ENCODE measurements at regions not wholly inside any gene's neighbourhood (a gene's known extent, or its start where the extent isn't known, plus 50 kb on each side); places are given as distances from the start of the nearest gene placed in this dataset.

DNA sequence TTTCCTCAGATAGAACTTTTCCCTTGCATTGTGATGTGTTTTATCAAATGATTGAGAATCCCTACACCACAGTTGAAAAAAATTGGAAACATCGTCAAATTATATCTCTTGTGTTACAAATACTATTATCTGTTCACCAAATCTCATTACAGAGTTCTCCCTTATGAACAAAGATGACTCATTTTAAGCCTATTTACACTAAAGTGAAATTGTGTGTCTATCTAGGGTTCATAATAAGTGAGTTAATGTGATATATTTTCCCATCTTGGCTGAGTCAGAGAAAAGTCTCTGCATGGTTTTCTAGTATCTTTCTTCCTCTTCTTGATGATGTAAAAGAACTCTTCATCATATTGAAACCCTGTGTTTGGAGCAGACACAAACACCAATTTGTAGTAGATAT is 1263.3 kb upstream of the EYS start (continued):
- no peak for TF ChIP-seq JUND (IDR thresholded peaks at IDR 0.05; ENCODE audit: low read depth, low read length)

DNA sequence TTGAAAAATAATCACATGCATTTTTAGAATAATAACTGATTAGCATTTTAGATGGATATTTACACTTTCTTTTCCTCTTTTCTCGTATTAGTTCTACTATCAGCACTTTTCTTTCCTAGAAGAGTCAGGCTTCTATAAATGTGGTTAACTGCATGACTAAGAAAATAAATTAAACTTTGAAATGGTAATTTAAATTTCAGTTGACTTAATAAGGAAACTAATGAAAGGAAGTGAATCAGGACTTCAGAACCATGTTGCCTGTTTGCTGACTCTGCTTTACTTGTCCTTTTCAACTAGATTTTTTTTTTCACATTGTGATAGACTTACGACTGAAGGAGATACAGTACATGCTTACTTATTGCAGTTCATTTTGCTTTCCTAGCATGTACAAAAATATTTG is 1258.2 kb upstream of the EYS start:
- FAIRE-seq (no peak), DNase-seq (ENCODE audit: low read depth, low spot score) (no peak), ATAC-seq (no peak)
- TF ChIP-seq HCFC1 (IDR thresholded peaks at IDR 0.05; ENCODE audit: low read length) (no peak), NR2C2 (IDR thresholded peaks at IDR 0.05; ENCODE audit: borderline replicate concordance, control insufficient read depth, insufficient read length, low read depth) (no peak), PAX8 (IDR thresholded peaks at IDR 0.05) (no peak), RB1 (IDR thresholded peaks at IDR 0.05; ENCODE audit: borderline replicate concordance) (no peak), SMARCA5 (IDR thresholded peaks at IDR 0.05) (no peak), BRCA1 (IDR thresholded peaks at IDR 0.05; ENCODE audit: low read depth, low read length) (no peak)
- TF ChIP-seq, protein P1, sequence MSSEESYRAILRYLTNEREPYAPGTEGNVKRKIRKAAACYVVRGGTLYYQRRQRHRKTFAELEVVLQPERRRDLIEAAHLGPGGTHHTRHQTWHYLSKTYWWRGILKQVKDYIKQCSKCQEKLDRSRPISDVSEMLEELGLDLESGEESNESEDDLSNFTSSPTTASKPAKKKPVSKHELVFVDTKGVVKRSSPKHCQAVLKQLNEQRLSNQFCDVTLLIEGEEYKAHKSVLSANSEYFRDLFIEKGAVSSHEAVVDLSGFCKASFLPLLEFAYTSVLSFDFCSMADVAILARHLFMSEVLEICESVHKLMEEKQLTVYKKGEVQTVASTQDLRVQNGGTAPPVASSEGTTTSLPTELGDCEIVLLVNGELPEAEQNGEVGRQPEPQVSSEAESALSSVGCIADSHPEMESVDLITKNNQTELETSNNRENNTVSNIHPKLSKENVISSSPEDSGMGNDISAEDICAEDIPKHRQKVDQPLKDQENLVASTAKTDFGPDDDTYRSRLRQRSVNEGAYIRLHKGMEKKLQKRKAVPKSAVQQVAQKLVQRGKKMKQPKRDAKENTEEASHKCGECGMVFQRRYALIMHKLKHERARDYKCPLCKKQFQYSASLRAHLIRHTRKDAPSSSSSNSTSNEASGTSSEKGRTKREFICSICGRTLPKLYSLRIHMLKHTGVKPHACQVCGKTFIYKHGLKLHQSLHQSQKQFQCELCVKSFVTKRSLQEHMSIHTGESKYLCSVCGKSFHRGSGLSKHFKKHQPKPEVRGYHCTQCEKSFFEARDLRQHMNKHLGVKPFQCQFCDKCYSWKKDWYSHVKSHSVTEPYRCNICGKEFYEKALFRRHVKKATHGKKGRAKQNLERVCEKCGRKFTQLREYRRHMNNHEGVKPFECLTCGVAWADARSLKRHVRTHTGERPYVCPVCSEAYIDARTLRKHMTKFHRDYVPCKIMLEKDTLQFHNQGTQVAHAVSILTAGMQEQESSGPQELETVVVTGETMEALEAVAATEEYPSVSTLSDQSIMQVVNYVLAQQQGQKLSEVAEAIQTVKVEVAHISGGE (CRISPR knock-in tag; IDR thresholded peaks at IDR 0.05) = no peak
- TF ChIP-seq, protein P2, sequence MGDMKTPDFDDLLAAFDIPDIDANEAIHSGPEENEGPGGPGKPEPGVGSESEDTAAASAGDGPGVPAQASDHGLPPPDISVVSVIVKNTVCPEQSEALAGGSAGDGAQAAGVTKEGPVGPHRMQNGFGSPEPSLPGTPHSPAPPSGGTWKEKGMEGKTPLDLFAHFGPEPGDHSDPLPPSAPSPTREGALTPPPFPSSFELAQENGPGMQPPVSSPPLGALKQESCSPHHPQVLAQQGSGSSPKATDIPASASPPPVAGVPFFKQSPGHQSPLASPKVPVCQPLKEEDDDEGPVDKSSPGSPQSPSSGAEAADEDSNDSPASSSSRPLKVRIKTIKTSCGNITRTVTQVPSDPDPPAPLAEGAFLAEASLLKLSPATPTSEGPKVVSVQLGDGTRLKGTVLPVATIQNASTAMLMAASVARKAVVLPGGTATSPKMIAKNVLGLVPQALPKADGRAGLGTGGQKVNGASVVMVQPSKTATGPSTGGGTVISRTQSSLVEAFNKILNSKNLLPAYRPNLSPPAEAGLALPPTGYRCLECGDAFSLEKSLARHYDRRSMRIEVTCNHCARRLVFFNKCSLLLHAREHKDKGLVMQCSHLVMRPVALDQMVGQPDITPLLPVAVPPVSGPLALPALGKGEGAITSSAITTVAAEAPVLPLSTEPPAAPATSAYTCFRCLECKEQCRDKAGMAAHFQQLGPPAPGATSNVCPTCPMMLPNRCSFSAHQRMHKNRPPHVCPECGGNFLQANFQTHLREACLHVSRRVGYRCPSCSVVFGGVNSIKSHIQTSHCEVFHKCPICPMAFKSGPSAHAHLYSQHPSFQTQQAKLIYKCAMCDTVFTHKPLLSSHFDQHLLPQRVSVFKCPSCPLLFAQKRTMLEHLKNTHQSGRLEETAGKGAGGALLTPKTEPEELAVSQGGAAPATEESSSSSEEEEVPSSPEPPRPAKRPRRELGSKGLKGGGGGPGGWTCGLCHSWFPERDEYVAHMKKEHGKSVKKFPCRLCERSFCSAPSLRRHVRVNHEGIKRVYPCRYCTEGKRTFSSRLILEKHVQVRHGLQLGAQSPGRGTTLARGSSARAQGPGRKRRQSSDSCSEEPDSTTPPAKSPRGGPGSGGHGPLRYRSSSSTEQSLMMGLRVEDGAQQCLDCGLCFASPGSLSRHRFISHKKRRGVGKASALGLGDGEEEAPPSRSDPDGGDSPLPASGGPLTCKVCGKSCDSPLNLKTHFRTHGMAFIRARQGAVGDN (IDR thresholded peaks at IDR 0.05) = no peak
- TF ChIP-seq, protein P3, sequence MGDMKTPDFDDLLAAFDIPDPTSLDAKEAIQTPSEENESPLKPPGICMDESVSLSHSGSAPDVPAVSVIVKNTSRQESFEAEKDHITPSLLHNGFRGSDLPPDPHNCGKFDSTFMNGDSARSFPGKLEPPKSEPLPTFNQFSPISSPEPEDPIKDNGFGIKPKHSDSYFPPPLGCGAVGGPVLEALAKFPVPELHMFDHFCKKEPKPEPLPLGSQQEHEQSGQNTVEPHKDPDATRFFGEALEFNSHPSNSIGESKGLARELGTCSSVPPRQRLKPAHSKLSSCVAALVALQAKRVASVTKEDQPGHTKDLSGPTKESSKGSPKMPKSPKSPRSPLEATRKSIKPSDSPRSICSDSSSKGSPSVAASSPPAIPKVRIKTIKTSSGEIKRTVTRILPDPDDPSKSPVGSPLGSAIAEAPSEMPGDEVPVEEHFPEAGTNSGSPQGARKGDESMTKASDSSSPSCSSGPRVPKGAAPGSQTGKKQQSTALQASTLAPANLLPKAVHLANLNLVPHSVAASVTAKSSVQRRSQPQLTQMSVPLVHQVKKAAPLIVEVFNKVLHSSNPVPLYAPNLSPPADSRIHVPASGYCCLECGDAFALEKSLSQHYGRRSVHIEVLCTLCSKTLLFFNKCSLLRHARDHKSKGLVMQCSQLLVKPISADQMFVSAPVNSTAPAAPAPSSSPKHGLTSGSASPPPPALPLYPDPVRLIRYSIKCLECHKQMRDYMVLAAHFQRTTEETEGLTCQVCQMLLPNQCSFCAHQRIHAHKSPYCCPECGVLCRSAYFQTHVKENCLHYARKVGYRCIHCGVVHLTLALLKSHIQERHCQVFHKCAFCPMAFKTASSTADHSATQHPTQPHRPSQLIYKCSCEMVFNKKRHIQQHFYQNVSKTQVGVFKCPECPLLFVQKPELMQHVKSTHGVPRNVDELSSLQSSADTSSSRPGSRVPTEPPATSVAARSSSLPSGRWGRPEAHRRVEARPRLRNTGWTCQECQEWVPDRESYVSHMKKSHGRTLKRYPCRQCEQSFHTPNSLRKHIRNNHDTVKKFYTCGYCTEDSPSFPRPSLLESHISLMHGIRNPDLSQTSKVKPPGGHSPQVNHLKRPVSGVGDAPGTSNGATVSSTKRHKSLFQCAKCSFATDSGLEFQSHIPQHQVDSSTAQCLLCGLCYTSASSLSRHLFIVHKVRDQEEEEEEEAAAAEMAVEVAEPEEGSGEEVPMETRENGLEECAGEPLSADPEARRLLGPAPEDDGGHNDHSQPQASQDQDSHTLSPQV (IDR thresholded peaks at IDR 0.05) = no peak
- 16% methylated on average over 2 of the region's 2 CpGs for WGBS (ENCODE audit: insufficient coverage, insufficient replicate concordance, low lambda C conversion rate, missing lambda C conversion rate)
- no peaks in the 10 kb centered on the region for H4K20me1 ChIP-seq (ENCODE audit: control insufficient read depth, insufficient read depth)
- ChIA-PET RAD21 (ENCODE audit: unreplicated experiment) (no interaction called here), CTCF (no interaction called here), POLR2A (no interaction called here), SMC1A (ENCODE audit: uncharacterized antibody, unreplicated experiment) (no interaction called here)
- H3K4me1 ChIP-seq (ENCODE audit: control insufficient read depth, insufficient read depth, low read length) = no peaks in the 10 kb centered on the region
- in situ Hi-C loops (cut with MboI) = no loop called here
- no TSS peak for BruUV-seq (replicated peaks)
- no peaks in the 10 kb centered on the region for H3K9me3 ChIP-seq (replicated peaks; ENCODE audit: control insufficient read depth, insufficient read depth, low read length)
- H3K36me3 ChIP-seq (ENCODE audit: control insufficient read depth in 2 of 2, insufficient read depth in 2 of 2, low read length in 1 of 2) = no peaks in the 10 kb centered on the region
- no peak overlapping the region for H3K9ac ChIP-seq (ENCODE audit: control insufficient read depth, insufficient read depth, low read length)
- H3K4me3 ChIP-seq = no peak overlapping the region
- no peaks in the 10 kb centered on the region for H3K27me3 ChIP-seq (replicated peaks in 1 of 2; ENCODE audit: control insufficient read depth in 2 of 2, insufficient read depth in 2 of 2, low read length in 1 of 2)
- H3K79me2 ChIP-seq (ENCODE audit: control insufficient read depth, insufficient read depth, low read length) = no peaks in the 10 kb centered on the region
- H2AFZ ChIP-seq (ENCODE audit: control insufficient read depth, low read depth, low read length) = no peak overlapping the region
- H3K4me2 ChIP-seq (ENCODE audit: control insufficient read depth, insufficient read depth) = no peak overlapping the region
- intact Hi-C loops (cut with micrococcal nuclease; ENCODE audit: unreplicated experiment) = no loop called here
- no peak overlapping the region for H3K27ac ChIP-seq (ENCODE audit: control insufficient read depth, insufficient read depth)
